HG03558 (cell line): ENCODE measurements at regions not wholly inside any gene's neighbourhood (a gene's known extent, or its start where the extent isn't known, plus 50 kb on each side); places are given as distances from the start of the nearest gene placed in this dataset.
"Not testable (repeated sequence)": the region's sequence is repeated elsewhere in the genome, so short reads cannot be mapped to it uniquely, and the experiment has no call there.

Source experiments
- ATAC-seq: cut with Tn5 transposase; IDR thresholded peaks from one replicate; pipeline ENCODE4 v1.9.1; 2021; ENCODE audit warnings: moderate number of reproducible peaks; ENCODE audit not compliant: unreplicated experiment; ENCODE audit errors: extremely low read depth

DNA sequence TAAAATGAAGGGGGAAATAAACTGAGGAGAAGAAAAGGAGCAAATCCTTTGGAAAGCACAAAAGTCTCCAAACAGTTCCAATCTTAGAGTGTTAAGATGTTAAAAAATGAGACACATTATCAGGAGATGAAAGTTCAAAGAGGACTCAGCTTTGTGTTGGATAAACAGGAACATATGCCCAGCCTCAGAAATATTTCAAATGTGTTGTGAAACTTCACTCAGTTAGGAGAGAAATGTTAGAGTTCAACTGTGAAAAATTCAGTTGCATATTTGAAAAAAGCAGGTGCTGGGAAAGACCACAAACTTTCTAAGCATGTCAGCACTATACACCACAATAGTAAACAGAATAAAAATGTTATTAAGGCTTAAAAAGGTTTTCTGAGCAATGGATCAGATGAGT, 136.8 kb upstream of the PRKD1 start:
- no peak for ATAC-seq

DNA sequence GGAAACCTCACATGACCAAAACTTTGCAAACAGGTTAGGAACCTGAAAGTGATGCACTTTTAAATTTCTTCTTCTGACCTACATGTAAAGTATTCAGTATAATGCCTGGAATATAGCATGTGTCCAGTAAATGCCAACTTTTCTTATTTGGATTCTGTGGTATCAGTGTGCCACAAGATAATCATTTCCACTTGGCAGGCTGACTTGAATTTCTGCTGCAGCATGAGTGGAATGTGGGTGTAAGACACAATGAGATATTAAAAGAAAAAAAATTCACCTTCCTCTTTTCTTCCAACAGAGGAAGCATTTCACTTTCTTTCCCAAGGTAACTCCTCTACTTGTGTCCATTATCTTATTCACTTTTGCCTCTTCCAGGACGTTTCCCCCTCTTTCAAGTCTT, 141.9 kb upstream of the PRKD1 start:
- no peak for ATAC-seq

DNA sequence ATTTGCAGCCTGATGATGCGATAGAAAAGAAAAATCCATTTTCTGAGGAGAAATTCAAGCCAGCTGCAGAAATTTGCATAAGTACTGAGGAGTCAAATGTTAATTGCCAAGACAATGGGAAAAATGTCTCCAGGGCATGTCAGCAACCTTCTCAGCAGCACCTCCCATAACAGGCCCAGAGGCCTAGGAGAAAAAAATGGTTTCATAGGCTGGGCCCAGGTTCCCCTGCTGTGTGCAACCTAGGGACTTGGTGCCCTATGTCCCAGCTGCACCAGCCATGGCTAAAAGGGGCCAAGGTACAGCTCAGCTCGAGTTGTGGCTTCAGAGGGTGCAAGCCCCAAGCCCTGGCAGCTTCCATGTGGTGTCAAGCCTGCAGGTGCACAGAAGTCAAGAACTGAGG, 144.8 kb upstream of the PRKD1 start:
- ATAC-seq, result not testable (repeated sequence)

DNA sequence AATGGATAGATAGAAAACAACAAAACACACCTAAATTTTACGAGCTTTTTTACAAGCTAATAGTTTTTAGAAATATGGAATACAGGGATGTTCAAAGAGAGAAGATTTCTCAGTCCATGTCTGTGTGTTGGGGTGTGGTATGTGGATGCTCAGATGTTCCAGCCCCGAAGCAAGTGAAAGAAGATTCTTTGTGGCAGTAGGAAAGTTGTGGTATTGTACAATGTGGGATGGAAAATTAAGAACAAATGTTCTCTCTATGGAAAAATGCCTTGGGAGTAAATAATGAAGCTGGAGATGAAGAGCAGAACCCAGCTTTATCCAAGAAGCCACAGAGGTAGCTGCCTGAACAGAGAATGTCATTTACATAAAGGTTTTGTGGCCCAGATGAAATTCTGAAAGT, 150.3 kb upstream of the PRKD1 start:
- ATAC-seq, result no peak

DNA sequence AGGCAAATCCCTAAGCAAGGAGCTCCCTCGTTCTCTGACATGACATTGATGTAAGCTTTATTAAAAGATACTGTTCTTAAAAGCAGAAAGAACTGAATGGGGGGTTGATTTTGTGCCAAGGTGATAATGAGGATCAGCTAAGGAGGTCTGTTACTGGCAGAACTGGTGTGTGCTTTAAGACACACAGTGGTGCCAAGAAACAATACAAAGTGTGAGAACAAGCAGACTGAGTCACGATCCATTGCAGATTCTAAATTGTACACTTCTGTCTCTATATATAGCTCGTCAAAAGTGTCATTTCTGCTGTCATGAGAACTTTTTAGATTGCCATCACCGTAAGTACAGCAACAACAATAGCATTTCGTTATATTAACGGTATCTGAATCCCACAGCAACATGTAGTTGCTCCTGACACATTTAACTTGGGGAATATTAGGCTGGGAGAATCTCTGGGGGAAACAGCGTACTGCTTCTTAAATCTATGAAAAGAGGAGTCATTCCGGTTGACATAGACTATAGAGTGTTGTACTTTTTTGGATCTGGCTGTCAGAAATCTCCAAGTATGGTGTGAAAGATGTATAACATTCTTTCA, 151.3 kb upstream of the PRKD1 start:
- no peak for ATAC-seq

DNA sequence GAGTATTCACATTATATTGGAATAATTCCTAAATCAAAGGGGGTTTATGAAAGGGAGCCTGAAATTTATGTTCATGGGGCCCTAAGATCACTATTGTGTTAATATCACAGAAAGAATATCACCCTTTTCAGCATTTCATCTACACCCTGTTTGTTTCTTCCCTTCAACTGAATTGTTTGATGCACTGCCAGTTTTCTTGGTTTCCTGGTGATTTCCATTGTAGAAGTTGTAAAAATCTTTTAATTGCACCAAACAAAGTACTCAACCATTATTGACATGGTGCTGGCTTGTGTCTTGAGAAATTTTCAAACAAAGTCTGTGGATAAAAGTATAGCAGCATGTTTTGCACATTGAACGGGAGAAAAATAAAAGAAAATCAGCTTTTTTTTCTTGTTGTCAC, 154.8 kb upstream of the PRKD1 start:
- ATAC-seq, result no peak

DNA sequence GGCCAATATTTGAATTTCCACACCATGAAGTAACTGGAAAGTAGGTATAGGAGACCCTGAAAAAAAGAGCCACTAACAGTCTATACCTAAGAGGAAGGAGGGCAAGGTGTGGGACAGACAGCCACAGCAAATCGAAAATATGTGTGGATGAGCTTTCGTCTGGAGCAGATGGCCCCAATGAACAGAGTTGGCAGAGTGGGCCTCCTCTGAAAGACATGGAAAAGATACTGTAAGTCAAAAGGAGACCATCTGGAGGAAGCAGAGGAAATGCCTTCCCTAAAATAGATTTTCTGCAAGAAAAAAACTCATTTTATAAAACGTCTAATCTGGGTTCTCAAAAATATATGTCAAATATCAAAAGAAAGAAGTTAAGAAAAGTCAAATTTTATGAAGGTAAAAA, 157.2 kb upstream of the PRKD1 start:
- no peak for ATAC-seq

DNA sequence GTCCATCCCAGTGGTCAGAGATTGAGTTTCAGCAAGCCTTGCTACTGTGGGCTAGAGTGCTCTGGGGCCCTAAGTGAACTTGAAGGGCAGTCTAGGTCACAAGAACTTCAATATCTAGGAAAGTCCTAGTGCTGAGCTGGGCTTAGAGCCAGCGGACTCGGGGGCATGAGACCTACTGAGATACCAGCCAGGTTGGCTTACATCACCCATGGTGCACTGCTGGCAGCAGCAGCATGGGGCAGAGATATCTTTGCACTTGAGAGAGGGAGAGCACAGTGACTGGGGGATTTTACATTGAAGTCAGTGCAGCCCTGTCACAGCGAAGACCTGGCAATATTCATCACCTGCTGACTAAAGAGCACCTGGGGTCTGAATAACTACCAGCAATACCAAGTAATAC, 158.3 kb upstream of the PRKD1 start:
- ATAC-seq, result no peak

DNA sequence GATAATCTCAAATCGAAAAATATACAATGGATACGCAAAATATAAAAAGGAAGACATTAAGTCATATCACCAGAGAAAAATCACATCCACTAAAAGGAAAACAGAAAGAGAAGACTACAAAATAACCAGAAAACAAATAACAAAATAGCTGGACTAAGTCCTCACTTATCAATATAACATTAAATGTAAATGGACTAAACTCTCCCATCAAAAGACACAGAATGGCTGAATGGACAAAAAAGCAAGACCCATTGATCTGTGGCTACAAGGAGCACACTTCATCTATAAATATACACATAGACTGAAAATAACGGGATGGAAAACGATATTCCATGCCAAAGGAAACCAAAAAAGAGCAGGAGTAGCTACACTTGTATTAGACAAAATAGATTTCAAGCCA, 161.0 kb upstream of the PRKD1 start:
- ATAC-seq, result no peak

DNA sequence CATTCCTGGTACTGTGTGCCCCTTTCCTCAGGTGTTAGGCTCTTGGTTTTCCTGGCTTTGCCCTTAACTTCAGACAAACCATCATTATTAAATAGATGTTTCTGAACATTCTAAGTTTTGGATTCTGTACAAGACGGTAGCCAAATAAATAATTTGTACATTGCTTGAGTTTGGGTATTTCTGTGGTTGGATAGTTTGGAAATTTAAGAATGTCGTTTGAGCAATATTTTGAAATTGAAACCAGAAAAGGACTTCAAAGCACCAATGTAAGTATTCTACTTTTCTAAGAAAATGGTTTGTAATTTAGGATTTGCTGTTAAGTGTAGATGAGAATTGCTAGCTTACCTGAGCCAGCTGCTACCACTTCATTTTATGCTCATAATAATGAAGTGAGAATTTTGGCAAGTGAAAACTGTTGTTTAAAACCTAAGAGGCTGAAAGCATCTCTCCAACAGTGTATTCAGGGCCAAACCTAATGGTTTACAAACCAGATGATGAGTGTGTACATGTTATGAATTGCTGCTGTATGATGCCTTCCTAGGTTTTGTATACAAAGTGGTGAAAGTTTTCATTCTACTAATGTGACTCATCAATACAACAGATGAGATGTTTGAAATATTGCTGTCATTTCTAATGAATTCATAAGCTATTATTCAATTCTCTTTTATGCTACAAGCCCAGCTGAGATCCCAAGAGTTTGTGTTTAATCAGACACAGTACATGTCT, 181.5 kb upstream of the PRKD1 start:
- ATAC-seq, result no peak

DNA sequence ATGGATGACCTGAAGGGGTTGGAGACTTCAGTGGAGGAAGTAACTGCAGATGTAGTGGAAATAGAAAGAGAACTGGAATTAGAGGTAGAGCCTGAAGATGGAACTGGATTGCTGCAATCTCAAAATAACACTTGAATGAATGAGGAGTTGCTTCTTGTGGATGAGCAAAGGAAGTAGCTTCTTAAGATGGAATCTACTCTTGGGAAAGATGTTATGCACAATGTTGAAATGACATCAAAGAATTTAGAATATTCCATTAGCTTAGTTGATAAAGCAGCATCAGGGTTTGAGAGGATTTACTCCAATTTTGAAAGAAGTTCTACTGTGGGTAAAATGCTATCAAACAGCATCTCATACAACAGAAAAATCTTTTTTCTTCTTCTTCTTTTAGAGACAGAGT, 186.4 kb upstream of the PRKD1 start:
- ATAC-seq, result no peak

DNA sequence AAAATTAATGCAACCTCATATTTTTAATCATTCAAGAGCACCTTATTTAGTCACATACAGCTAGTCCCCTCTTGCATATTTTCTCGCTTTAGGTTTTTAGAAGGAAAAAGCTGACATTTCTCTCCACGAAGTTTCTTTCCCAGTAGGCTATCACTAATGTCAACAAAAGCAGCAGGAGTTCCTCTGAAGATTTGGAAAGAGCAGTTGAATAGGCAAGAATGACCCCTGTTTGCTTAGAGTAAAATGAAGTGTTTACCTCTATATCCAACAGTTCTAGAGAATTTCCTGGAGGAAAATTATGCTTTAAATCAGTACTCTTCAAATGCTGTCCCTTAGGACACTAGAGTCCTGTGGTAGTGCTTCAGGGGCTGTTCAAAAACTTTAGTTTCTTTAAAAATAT, 188.1 kb upstream of the PRKD1 start:
- ATAC-seq, result no peak

DNA sequence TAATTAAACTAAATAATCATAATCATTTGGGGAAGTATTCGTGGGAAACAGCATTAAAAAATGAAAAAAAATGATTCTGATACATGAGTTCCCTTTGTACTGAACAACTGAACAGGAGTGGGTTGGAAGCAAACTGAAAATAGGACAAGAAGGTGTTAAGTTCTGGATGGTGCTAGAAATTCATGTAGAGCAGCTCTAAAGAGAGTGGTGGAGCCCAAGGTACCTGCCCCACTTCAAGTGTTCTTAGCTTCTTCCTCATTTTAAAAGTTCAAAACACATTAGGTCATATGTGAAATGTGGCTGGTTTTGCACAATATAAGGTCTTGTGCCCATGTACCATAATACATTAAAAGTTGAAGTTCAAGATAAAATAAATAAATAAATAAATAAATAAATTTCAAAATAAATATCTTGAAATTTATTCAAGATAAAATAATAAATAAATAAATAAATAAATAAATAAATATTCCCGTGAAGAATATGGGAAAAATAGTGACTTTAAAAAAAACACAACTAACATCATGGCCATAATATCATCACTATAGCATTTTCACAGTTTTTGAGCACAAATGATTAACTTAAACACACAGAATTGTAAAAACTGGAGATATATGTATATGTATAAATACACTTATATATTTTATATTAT, 191.5 kb upstream of the PRKD1 start:
- ATAC-seq, result no peak

DNA sequence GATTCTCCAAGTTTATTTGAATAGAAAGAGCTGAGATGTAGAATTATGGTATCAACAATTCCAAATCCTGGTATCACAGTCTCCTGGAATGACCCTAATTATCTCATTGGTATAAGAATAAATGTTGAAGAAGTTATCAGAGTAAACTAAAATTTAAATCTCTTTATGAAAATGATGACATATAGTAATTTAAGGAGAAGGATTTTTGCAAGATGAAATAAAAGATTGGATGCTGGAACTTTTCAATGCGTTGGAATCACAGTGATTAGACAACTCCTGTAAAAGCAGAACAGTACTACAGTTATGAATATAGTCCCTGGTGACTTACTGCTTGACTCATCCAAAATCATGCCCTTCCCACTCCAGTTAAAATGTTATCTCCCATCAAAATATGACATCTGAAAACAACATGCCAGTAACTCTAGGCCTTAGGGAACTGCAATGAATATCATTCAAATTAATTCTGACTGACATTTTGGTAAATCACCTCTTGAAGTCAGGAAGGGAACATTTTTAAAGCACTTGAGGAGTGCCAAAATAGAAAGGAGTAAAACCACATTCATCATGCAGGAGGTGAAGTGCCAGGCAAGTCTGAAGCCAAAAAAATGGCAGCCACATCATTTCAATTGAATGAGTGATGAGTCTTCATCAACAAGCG, 197.8 kb upstream of the PRKD1 start:
- no peak for ATAC-seq

DNA sequence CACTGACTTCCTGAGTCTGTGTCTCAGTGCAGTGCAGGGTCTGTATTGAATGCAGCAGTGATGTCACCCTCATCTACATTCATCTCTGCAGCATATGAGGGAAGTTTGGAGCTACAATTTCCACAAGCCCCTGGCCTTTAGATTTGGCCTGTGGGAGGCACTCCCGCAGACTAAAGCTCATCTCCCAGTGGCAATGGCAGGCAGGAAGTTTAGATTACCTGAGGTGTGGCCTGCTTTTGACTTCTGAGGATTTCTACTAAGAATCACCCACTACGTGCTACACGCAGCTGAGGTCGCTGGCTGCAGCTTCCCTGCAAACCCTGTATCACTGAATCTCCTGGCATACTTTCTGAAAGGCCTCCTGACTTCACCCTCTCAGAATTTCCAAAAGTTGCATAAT, 202.2 kb upstream of the PRKD1 start:
- no peak for ATAC-seq

DNA sequence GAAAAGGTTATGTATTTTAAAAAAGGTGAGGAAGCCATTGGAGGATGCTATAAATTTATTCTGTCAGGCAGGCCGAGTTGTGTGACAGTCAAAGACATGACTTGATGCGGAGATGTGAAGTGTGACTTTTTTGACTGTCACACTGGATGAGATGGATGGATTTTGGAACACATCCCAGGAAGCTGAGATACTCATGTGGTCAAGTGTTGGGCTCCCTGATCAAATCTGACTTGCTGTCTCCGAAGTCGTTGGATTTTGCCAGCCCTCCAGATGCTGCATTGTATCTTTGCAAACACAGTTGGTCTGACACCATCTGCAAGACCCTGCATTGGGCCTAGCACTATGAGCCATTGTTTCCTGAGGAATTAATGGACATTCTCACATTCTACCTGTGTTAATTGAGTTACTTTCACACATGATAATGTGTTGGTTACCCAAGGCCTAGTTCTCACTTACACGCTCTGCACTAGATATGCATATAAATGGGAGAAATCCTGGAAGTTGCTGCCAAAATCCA, 204.0 kb upstream of the PRKD1 start:
- no peak for ATAC-seq

DNA sequence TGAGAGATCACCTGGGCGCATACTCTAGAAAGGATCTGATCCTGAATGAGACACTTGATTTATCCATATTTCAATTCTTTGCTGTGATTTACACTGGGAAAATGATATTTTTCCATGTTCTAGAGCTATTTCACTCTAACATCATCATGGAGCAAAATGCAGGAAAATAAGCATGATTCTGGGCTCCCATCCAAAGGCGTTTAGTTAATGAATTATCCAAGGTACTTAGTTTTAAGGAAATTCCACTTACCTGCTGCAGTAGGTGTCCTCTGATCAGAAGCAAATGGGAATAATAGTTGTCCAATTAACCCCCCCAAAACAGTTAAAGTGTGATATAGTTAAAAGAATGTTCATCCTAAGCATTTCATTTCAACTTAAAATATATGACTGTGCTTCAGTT, 204.5 kb upstream of the PRKD1 start:
- no peak for ATAC-seq

DNA sequence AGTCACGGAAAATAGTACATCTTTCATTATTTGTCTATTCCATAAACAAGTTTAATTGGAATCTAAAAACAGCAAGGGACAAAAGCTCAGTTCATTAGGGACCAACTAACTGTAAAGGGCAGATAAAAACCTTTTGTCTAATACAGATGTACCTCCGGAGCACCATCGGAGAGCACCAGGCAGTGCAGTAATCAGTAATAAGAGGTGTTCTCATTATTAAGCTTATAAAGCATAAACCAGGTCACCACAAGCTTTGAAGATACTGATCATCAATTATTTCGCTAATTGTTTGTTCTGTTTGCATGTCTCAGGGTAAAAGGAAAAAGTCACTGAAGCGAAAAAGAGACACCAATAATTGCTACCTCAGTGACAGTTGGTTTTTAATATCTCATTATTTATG, 207.3 kb upstream of the PRKD1 start:
- ATAC-seq, result no peak

DNA sequence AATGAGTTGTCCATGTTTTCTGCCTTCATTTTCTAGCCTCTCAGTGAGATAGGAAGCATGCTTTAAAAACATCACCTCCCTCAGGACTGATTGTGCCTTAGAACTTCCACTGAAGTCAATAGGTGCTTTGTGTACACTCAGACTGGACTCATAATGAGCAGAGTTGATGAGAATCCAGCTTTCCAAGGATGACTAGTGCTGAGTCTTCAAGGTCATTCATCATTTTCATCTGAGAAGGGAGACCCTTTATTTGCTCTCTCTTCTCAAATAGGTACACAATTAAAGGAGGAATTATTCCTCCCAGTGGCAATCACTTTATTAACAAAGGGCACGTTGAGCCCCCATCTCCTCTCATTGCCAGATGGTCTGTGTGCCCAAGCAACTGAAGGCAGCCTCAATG, 210.9 kb upstream of the PRKD1 start:
- ATAC-seq, result no peak

DNA sequence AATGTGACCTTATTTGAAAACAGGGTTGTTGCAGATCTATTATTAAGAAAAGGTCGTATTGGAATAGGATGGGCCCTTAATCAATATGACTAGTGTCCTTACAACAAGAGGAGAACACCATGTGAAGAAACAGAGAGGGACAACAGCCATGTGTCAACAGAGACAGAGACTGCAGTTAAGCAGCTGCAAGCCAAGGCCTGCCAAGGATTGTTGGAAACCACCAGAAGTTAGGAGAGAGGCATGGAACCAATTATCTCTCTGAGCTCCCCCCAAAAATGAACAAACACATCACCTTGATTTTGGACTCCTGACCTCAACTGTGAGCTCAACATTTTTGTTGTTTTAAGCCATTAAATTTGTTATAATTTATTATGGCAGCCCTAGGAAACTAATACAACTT, 214.6 kb upstream of the PRKD1 start:
- no peak for ATAC-seq

DNA sequence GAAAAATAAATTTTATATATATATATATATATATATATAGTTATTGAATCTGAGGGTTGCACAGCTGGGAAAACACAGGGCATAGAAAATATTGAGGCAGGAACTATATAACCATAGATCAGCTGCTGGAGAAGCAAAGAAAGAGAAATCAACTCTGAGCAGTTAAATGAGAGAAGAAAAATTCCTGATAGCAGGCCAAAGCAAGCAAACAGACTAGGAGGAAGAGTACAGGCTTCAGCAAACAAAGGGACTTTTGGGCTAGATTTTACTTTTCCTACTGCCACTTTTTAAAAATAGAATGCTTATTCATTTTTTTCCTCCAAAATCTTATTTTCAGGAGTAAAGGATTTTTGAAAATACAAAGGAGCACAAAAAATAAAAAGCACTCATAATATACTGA, 216.0 kb upstream of the PRKD1 start:
- no peak for ATAC-seq
